ENCODE measurements at regions not wholly inside any gene's neighbourhood (a gene's known extent, or its start where the extent isn't known, plus 50 kb on each side); places are given as distances from the start of the nearest gene placed in this dataset.
A peak's percentile ranks its signal among the peaks of the same experiment; 100 is the strongest.

DNA sequence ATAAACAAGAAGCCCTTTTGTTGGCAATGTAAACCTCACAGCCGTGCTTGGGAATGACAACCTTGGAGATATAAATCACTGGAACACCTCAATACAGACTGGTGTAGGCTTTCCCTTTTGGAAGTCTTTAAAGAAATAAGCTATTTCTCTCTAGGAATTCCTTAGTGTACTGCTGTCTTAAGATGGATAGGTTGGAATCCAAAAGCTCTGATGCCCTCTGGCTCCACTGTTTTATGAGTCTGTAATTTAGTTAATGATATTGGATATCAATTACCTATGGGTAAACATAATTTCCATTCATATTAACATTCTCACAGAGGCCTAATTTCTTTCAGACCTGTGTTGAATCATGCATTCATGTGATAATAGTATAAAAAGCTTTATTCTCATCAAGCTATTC is 435.9 kb upstream of the MPDZ start:
- no peak for TF ChIP-seq NFE2L2 (conservative IDR thresholded peaks at IDR 0.05; ENCODE audit: low read length)
- TF ChIP-seq GATA3 (IDR thresholded peaks at IDR 0.05; ENCODE audit: borderline replicate concordance) = no peak
- TF ChIP-seq, protein P1, sequence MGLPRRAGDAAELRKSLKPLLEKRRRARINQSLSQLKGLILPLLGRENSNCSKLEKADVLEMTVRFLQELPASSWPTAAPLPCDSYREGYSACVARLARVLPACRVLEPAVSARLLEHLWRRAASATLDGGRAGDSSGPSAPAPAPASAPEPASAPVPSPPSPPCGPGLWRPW (IDR thresholded peaks at IDR 0.05) = no peak
- no peak for TF ChIP-seq POLR2A (IDR thresholded peaks at IDR 0.05; ENCODE audit: low read length)
- TF ChIP-seq KDM1A (IDR thresholded peaks at IDR 0.05; ENCODE audit: low read depth) = no peak
- no peak for TF ChIP-seq EHMT2 (IDR thresholded peaks at IDR 0.05; ENCODE audit: low read depth)
- no peak for TF ChIP-seq ZC3H11A (IDR thresholded peaks at IDR 0.05)
- TF ChIP-seq KDM5A (IDR thresholded peaks at IDR 0.05) = no peak
- no peak for TF ChIP-seq HOXB5 (CRISPR knock-in tag; IDR thresholded peaks at IDR 0.05)
- no peak for TF ChIP-seq TFCP2L1 (CRISPR knock-in tag; IDR thresholded peaks at IDR 0.05)
- TF ChIP-seq, protein P2, sequence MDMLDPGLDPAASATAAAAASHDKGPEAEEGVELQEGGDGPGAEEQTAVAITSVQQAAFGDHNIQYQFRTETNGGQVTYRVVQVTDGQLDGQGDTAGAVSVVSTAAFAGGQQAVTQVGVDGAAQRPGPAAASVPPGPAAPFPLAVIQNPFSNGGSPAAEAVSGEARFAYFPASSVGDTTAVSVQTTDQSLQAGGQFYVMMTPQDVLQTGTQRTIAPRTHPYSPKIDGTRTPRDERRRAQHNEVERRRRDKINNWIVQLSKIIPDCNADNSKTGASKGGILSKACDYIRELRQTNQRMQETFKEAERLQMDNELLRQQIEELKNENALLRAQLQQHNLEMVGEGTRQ (IDR thresholded peaks at IDR 0.05) = no peak
- TF ChIP-seq CTCF (IDR thresholded peaks at IDR 0.05) = no peak
- no peak for TF ChIP-seq FOXS1 (CRISPR knock-in tag; IDR thresholded peaks at IDR 0.05)
- TF ChIP-seq CBX2 (IDR thresholded peaks at IDR 0.05; ENCODE audit: borderline replicate concordance, low read depth) = no peak
- TF ChIP-seq REST (IDR thresholded peaks at IDR 0.05) = no peak
- TF ChIP-seq EHF (CRISPR knock-in tag; IDR thresholded peaks at IDR 0.05) = no peak
- ChIA-PET POLR2A (no interaction called here), CTCF (interaction anchor here (2.3 kb wide), 1 partner anchor 638 kb away, joined by 9 read pairs; no protein-coding TSS in a partner anchor)
- no peak for DNase-seq (ENCODE audit: low read depth in 1 of 2, low spot score in 1 of 2)
- ATAC-seq = no peak
- no peaks in the 10 kb centered on the region for H3K4me1 ChIP-seq
- H3K4me3 ChIP-seq = no peak overlapping the region
- H3K4me2 ChIP-seq = no peak overlapping the region
- FAIRE-seq = no peak
- no peak overlapping the region for H3K27ac ChIP-seq
- no peaks in the 10 kb centered on the region for H3K9me3 ChIP-seq
- WGBS (ENCODE audit: missing lambda C conversion rate) = 33% methylated on average over 1 of the region's 1 CpG

GRCh38 chr9:13707612-13708576 is 428.4 kb upstream of the MPDZ start:
- WGBS (ENCODE audit: missing lambda C conversion rate) = 10% methylated on average over 4 of the region's 4 CpGs
- no peak overlapping the region for H3K4me3 ChIP-seq
- FAIRE-seq = no peak
- H3K4me1 ChIP-seq = no peaks in the 10 kb centered on the region
- no peak overlapping the region for H3K27ac ChIP-seq
- CTCF ChIA-PET = no interaction called here
- no peak for ATAC-seq
- no peaks in the 10 kb centered on the region for H3K9me3 ChIP-seq
- peak in 1 of 2 experiments; percentile 16 for DNase-seq (ENCODE audit: low read depth in 1 of 2, low spot score in 1 of 2)
- POLR2A ChIA-PET = no interaction called here
- no peak overlapping the region for H3K4me2 ChIP-seq
- TF ChIP-seq CHD4 (IDR thresholded peaks at IDR 0.05; ENCODE audit: borderline replicate concordance) = no peak
- TF ChIP-seq HOXA7 (CRISPR knock-in tag; IDR thresholded peaks at IDR 0.05) = no peak
- no peak for TF ChIP-seq CEBPB (IDR thresholded peaks at IDR 0.05)
- TF ChIP-seq EHF (CRISPR knock-in tag; IDR thresholded peaks at IDR 0.05) = no peak
- no peak for TF ChIP-seq ESRRA (IDR thresholded peaks at IDR 0.05; ENCODE audit: borderline replicate concordance, low read length)
- TF ChIP-seq, protein P3, sequence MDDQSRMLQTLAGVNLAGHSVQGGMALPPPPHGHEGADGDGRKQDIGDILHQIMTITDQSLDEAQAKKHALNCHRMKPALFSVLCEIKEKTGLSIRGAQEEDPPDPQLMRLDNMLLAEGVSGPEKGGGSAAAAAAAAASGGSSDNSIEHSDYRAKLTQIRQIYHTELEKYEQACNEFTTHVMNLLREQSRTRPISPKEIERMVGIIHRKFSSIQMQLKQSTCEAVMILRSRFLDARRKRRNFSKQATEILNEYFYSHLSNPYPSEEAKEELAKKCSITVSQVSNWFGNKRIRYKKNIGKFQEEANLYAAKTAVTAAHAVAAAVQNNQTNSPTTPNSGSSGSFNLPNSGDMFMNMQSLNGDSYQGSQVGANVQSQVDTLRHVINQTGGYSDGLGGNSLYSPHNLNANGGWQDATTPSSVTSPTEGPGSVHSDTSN (IDR thresholded peaks at IDR 0.05) = no peak
- no peak for TF ChIP-seq TP53 (CRISPR knock-in tag; IDR thresholded peaks at IDR 0.05)
- no peak for TF ChIP-seq RFX5 (IDR thresholded peaks at IDR 0.05)
- TF ChIP-seq SMC3 (IDR thresholded peaks at IDR 0.05) = no peak
- TF ChIP-seq HOXB5 (CRISPR knock-in tag; IDR thresholded peaks at IDR 0.05) = no peak
- no peak for TF ChIP-seq ZSCAN20 (CRISPR knock-in tag; IDR thresholded peaks at IDR 0.05)
- no peak for TF ChIP-seq NPAS2 (CRISPR knock-in tag; IDR thresholded peaks at IDR 0.05; ENCODE audit: borderline replicate concordance)
- no peak for TF ChIP-seq FOXS1 (CRISPR knock-in tag; IDR thresholded peaks at IDR 0.05)
- no peak for TF ChIP-seq RNF2 (IDR thresholded peaks at IDR 0.05; ENCODE audit: borderline replicate concordance, low read depth)
- TF ChIP-seq JUN (IDR thresholded peaks at IDR 0.05) = no peak
- TF ChIP-seq HOXB13 (CRISPR knock-in tag; IDR thresholded peaks at IDR 0.05; ENCODE audit: low read depth) = no peak
- TF ChIP-seq MYC (IDR thresholded peaks at IDR 0.05; ENCODE audit: borderline replicate concordance, low read length) = no peak

Data from A549 (cell line).